ENCODE measurements at regions not wholly inside any gene's neighbourhood (a gene's known extent, or its start where the extent isn't known, plus 50 kb on each side); places are given as distances from the start of the nearest gene placed in this dataset.

GRCh38 chr5:52334367-52334766 is 453.3 kb upstream of the ITGA1 start:
- Histone ChIP-seq H3K36me3 (replicated peaks) (no peaks in the 10 kb centered on the region), H3K27ac (no peak overlapping the region), H3K27me3 (replicated peaks) (no peaks in the 10 kb centered on the region), H3K4me3 (ENCODE audit: low read depth, low read length) (no peak overlapping the region)
- TF ChIP-seq CTCF (IDR thresholded peaks at IDR 0.05; ENCODE audit: low read depth, low read length, missing control alignments), result no peak
- DNase-seq, result no peak
- in situ Hi-C loops (cut with HindIII; ENCODE audit: low pct_ligation_motif_present, low sequenced_read_pairs), result no loop called here

GRCh38 chr5:52339285-52339684 is 448.4 kb upstream of the ITGA1 start:
- in situ Hi-C loops (cut with HindIII; ENCODE audit: low pct_ligation_motif_present, low sequenced_read_pairs), result no loop called here
- Histone ChIP-seq H3K27me3 (replicated peaks) (no peaks in the 10 kb centered on the region), H3K27ac (no peak overlapping the region), H3K36me3 (replicated peaks) (no peaks in the 10 kb centered on the region), H3K4me3 (ENCODE audit: low read depth, low read length) (no peak overlapping the region)
- TF ChIP-seq CTCF (IDR thresholded peaks at IDR 0.05; ENCODE audit: low read depth, low read length, missing control alignments), result no peak
- no peak for DNase-seq

GRCh38 chr5:52342361-52342760 is 445.4 kb upstream of the ITGA1 start:
- Histone ChIP-seq H3K36me3 (replicated peaks) (no peaks in the 10 kb centered on the region), H3K27ac (no peak overlapping the region), H3K27me3 (replicated peaks) (no peaks in the 10 kb centered on the region), H3K4me3 (ENCODE audit: low read depth, low read length) (no peak overlapping the region)
- no peak for DNase-seq
- no peak for TF ChIP-seq CTCF (IDR thresholded peaks at IDR 0.05; ENCODE audit: low read depth, low read length, missing control alignments)
- in situ Hi-C loops (cut with HindIII; ENCODE audit: low pct_ligation_motif_present, low sequenced_read_pairs), result no loop called here

GRCh38 chr5:52356311-52356918 is 431.3 kb upstream of the ITGA1 start:
- peak; percentile 38 for TF ChIP-seq CTCF (IDR thresholded peaks at IDR 0.05; ENCODE audit: low read depth, low read length, missing control alignments)
- no peak for DNase-seq
- Histone ChIP-seq H3K4me3 (ENCODE audit: low read depth, low read length) (no peak overlapping the region), H3K27ac (no peak overlapping the region), H3K36me3 (replicated peaks) (no peaks in the 10 kb centered on the region), H3K27me3 (replicated peaks) (no peaks in the 10 kb centered on the region)
- in situ Hi-C loops (cut with HindIII; ENCODE audit: low pct_ligation_motif_present, low sequenced_read_pairs), result no loop called here

GRCh38 chr5:52359261-52359660 is 428.5 kb upstream of the ITGA1 start:
- DNase-seq, result no peak
- Histone ChIP-seq H3K4me3 (ENCODE audit: low read depth, low read length) (no peak overlapping the region), H3K27me3 (replicated peaks) (no peaks in the 10 kb centered on the region), H3K27ac (no peak overlapping the region), H3K36me3 (replicated peaks) (no peaks in the 10 kb centered on the region)
- TF ChIP-seq CTCF (IDR thresholded peaks at IDR 0.05; ENCODE audit: low read depth, low read length, missing control alignments), result no peak
- in situ Hi-C loops (cut with HindIII; ENCODE audit: low pct_ligation_motif_present, low sequenced_read_pairs), result no loop called here

- no peak overlapping the region for H3K4me3 ChIP-seq (ENCODE audit: low read depth, low read length)
- H3K27ac ChIP-seq, result no peak overlapping the region
- H3K27me3 ChIP-seq (replicated peaks), result no peaks in the 10 kb centered on the region
- no peak for TF ChIP-seq CTCF (IDR thresholded peaks at IDR 0.05; ENCODE audit: low read depth, low read length, missing control alignments)
- H3K36me3 ChIP-seq (replicated peaks), result no peaks in the 10 kb centered on the region
- in situ Hi-C loops (cut with HindIII; ENCODE audit: low pct_ligation_motif_present, low sequenced_read_pairs), result no loop called here
- no peak for DNase-seq
Observed at GRCh38 chr5:52360985-52361384, 426.7 kb upstream of the ITGA1 start.
